ENCODE measurements at regions not wholly inside any gene's neighbourhood (a gene's known extent, or its start where the extent isn't known, plus 50 kb on each side); places are given as distances from the start of the nearest gene placed in this dataset.
"Not testable (repeated sequence)": the region's sequence is repeated elsewhere in the genome, so short reads cannot be mapped to it uniquely, and the experiment has no call there.

DNA sequence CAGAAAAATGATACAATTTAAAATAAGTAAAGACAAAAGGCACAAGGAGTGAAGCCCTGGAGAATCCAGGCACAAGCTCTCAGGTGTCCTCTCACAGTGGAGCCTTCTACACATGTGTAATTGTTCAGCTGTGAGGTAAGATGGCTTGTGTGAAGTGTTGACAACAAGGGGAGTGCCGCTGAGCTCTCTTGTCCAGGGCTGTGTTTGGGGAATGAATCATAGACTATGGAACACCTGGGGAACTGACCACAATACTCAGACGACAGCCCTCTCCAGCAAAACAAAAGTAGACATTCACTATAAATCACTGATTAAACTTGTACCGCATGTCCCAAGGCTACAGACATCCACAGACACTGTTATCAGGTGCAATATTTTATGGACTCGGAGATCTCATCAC lies 940.1 kb downstream of the TMEM121 start:
- TF ChIP-seq, protein P1, sequence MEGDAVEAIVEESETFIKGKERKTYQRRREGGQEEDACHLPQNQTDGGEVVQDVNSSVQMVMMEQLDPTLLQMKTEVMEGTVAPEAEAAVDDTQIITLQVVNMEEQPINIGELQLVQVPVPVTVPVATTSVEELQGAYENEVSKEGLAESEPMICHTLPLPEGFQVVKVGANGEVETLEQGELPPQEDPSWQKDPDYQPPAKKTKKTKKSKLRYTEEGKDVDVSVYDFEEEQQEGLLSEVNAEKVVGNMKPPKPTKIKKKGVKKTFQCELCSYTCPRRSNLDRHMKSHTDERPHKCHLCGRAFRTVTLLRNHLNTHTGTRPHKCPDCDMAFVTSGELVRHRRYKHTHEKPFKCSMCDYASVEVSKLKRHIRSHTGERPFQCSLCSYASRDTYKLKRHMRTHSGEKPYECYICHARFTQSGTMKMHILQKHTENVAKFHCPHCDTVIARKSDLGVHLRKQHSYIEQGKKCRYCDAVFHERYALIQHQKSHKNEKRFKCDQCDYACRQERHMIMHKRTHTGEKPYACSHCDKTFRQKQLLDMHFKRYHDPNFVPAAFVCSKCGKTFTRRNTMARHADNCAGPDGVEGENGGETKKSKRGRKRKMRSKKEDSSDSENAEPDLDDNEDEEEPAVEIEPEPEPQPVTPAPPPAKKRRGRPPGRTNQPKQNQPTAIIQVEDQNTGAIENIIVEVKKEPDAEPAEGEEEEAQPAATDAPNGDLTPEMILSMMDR (IDR thresholded peaks at IDR 0.05): not testable (repeated sequence)
- not testable (repeated sequence) for TF ChIP-seq POLR2A (IDR thresholded peaks at IDR 0.05)

Data from heart left ventricle (tissue), 13 donors.